ENCODE measurements at regions not wholly inside any gene's neighbourhood (a gene's known extent, or its start where the extent isn't known, plus 50 kb on each side); places are given as distances from the start of the nearest gene placed in this dataset.

- no peak for ATAC-seq
- Histone ChIP-seq H3K27me3 (peaks cover 5% of the 10 kb centered on the region), H3K4me1 (no peaks in the 10 kb centered on the region), H3K27ac (no peak overlapping the region), H3K4me3 (no peak overlapping the region), H3K36me3 (no peaks in the 10 kb centered on the region), H3K9me3 (no peaks in the 10 kb centered on the region)
- TF ChIP-seq POLR2A (IDR thresholded peaks at IDR 0.05) = no peak
- no peak for TF ChIP-seq POLR2AphosphoS5 (IDR thresholded peaks at IDR 0.05)
- TF ChIP-seq CTCF (IDR thresholded peaks at IDR 0.05) = no peak
- no peak for TF ChIP-seq EP300 (IDR thresholded peaks at IDR 0.05)
- WGBS, 2 donors (ENCODE audit: low coverage in 1 of 2) = 71 to 81% methylated on average over 4 to 6 of the region's 7 CpGs
Measured at GRCh38 chr19:30163663-30164062, 208.5 kb upstream of the ZNF536 start.

GRCh38 chr19:30165228-30165813 is 206.9 kb upstream of the ZNF536 start:
- 80 to 89% methylated on average over 3 to 8 of the region's 10 CpGs for WGBS, 2 donors (ENCODE audit: low coverage in 1 of 2)
- no peaks in the 10 kb centered on the region for H3K36me3 ChIP-seq
- no peaks in the 10 kb centered on the region for H3K9me3 ChIP-seq
- ATAC-seq = no peak
- no peak for TF ChIP-seq CTCF (IDR thresholded peaks at IDR 0.05)
- H3K27me3 ChIP-seq = no peaks in the 10 kb centered on the region
- H3K27ac ChIP-seq = no peak overlapping the region
- H3K4me3 ChIP-seq = no peak overlapping the region
- H3K4me1 ChIP-seq = no peaks in the 10 kb centered on the region

- H3K27ac ChIP-seq = no peak overlapping the region
- H3K9me3 ChIP-seq = no peaks in the 10 kb centered on the region
- 81 to 87% methylated on average over 4 to 6 of the region's 14 CpGs for WGBS, 2 donors (ENCODE audit: low coverage in 1 of 2)
- H3K4me3 ChIP-seq = no peak overlapping the region
- H3K27me3 ChIP-seq = peaks cover 7% of the 10 kb centered on the region
- ATAC-seq = no peak
- TF ChIP-seq POLR2AphosphoS5 (IDR thresholded peaks at IDR 0.05) = no peak
- TF ChIP-seq CTCF (IDR thresholded peaks at IDR 0.05) = no peak
- TF ChIP-seq POLR2A (IDR thresholded peaks at IDR 0.05) = no peak
- no peak for TF ChIP-seq EP300 (IDR thresholded peaks at IDR 0.05)
- no peaks in the 10 kb centered on the region for H3K36me3 ChIP-seq
- H3K4me1 ChIP-seq = no peaks in the 10 kb centered on the region
Measured at GRCh38 chr19:30167206-30167868, 204.8 kb upstream of the ZNF536 start.

- no peaks in the 10 kb centered on the region for H3K4me1 ChIP-seq
- WGBS, 2 donors (ENCODE audit: low coverage in 1 of 2) = 85 to 93% methylated on average over 8 to 11 of the region's 13 CpGs
- TF ChIP-seq EP300 (IDR thresholded peaks at IDR 0.05) (no peak), CTCF (IDR thresholded peaks at IDR 0.05) (no peak), POLR2AphosphoS5 (IDR thresholded peaks at IDR 0.05) (no peak), POLR2A (IDR thresholded peaks at IDR 0.05) (no peak)
- no peaks in the 10 kb centered on the region for H3K36me3 ChIP-seq
- no peak for ATAC-seq
- peaks cover 15% of the 10 kb centered on the region for H3K27me3 ChIP-seq
- H3K9me3 ChIP-seq = no peaks in the 10 kb centered on the region
- no peak overlapping the region for H3K4me3 ChIP-seq
- H3K27ac ChIP-seq = no peak overlapping the region
Measured at GRCh38 chr19:30167976-30168635, 204.1 kb upstream of the ZNF536 start.

GRCh38 chr19:30168760-30169159 is 203.4 kb upstream of the ZNF536 start:
- no peak for ATAC-seq
- no peak overlapping the region for H3K4me3 ChIP-seq
- no peak overlapping the region for H3K27ac ChIP-seq
- 67% methylated on average over 1 of the region's 5 CpGs; no CpG with 5 or more reads in 1 of the 2 donors for WGBS, 2 donors (ENCODE audit: low coverage in 1 of 2)
- no peaks in the 10 kb centered on the region for H3K4me1 ChIP-seq
- H3K9me3 ChIP-seq = no peaks in the 10 kb centered on the region
- no peaks in the 10 kb centered on the region for H3K36me3 ChIP-seq
- peaks cover 16% of the 10 kb centered on the region for H3K27me3 ChIP-seq
- TF ChIP-seq CTCF (IDR thresholded peaks at IDR 0.05) (no peak), POLR2A (IDR thresholded peaks at IDR 0.05) (no peak)

All from gastroesophageal sphincter (tissue), 4 donors.